Spleen (tissue), 7 donors: ENCODE measurements at regions not wholly inside any gene's neighbourhood (a gene's known extent, or its start where the extent isn't known, plus 50 kb on each side); places are given as distances from the start of the nearest gene placed in this dataset.

Experiments
- POLR2A ChIP-seq, 3 donors: fragments of 450-650 bp; IDR thresholded peaks; one replicate each; pipeline ENCODE4 v1.5.1; 2017; ENCODE audit warnings: antibody characterized with exemption in 3 of 3, mild to moderate bottlenecking in 1 of 3
- POLR2AphosphoS5 ChIP-seq, 3 donors: sonication (generic); formaldehyde crosslinking; IDR thresholded peaks; one replicate each; pipeline ENCODE4 v1.5.1; 2017; ENCODE audit warnings: antibody characterized with exemption in 3 of 3
- TF ChIP-seq, protein P1 (sequence below), 11 experiments: fragments of 200-600 bp in 7 of 11; fragments of 450-650 bp in 4 of 11; sonication (generic) in 4 of 11; IDR thresholded peaks in 8 of 11; conservative IDR thresholded peaks in 3 of 11; 1 replicate in 7 of 11; 2 replicates in 4 of 11; pipeline versions ENCODE4 v1.4.0 to v1.8.0; 2016 to 2021; ENCODE audit warnings: antibody characterized with exemption in 11 of 11, inconsistent platforms in 4 of 11, mild to moderate bottlenecking in 1 of 11
- donor health status: DM: no; HTN: no; CAD: no; lungs with moderate emphysema.
- donor health status: DM: no; HTN: no; CAD: no.
- donor health status: DM: no; HTN: no; CAD: no.

DNA sequence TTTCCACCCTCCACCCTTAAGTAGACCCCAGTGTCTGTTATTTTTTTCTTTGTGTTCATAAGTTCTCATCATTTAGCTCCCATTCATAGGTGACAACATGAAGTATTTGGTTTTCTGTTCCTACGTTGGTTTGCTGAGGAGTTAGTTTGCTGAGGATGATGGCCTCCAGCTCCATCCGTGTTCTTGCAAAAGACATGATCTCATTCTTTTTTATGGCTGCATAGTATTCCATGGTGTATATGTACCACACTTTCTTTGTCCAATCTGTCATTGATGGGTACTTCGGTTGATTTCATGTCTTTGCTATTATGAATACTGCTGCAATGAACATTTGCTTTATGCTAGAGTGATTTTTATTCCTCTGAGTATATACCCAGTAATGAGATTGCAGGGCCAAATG lies 301.2 kb downstream of the ADGRG6 start:
- TF ChIP-seq, protein P1, sequence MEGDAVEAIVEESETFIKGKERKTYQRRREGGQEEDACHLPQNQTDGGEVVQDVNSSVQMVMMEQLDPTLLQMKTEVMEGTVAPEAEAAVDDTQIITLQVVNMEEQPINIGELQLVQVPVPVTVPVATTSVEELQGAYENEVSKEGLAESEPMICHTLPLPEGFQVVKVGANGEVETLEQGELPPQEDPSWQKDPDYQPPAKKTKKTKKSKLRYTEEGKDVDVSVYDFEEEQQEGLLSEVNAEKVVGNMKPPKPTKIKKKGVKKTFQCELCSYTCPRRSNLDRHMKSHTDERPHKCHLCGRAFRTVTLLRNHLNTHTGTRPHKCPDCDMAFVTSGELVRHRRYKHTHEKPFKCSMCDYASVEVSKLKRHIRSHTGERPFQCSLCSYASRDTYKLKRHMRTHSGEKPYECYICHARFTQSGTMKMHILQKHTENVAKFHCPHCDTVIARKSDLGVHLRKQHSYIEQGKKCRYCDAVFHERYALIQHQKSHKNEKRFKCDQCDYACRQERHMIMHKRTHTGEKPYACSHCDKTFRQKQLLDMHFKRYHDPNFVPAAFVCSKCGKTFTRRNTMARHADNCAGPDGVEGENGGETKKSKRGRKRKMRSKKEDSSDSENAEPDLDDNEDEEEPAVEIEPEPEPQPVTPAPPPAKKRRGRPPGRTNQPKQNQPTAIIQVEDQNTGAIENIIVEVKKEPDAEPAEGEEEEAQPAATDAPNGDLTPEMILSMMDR (IDR thresholded peaks at IDR 0.05 in 8 of 11, conservative IDR thresholded peaks at IDR 0.05 in 3 of 11) = no peak
- TF ChIP-seq POLR2AphosphoS5 (IDR thresholded peaks at IDR 0.05) (no peak), POLR2A (IDR thresholded peaks at IDR 0.05) (no peak)
